ENCODE measurements at regions not wholly inside any gene's neighbourhood (a gene's known extent, or its start where the extent isn't known, plus 50 kb on each side); places are given as distances from the start of the nearest gene placed in this dataset.

- H3K9me3 Mint-ChIP-seq: peaks cover 25 to 30% of the 10 kb centered on the region in 2 donors
- no peak for ATAC-seq
- no peak for DNase-seq (ENCODE audit: low spot score in 2 of 2)
- peaks cover 0 to 6% of the 10 kb centered on the region in 2 donors for H3K36me3 Mint-ChIP-seq
- no peak overlapping the region for H3K27ac Mint-ChIP-seq
Measured at GRCh38 chr12:115507951-115508722, 769.4 kb downstream of the MED13L start.

- DNase-seq (ENCODE audit: low spot score in 2 of 2) (no peak), ATAC-seq (no peak)
- no peak overlapping the region for H3K27ac Mint-ChIP-seq
- peaks cover 24 to 27% of the 10 kb centered on the region in 2 donors for H3K9me3 Mint-ChIP-seq
- H3K36me3 Mint-ChIP-seq: peaks cover 0 to 9% of the 10 kb centered on the region in 2 donors
Measured at GRCh38 chr12:115507560-115507889, 770.0 kb downstream of the MED13L start.

- peaks cover 0 to 10% of the 10 kb centered on the region in 2 donors for H3K36me3 Mint-ChIP-seq
- no peak for DNase-seq (ENCODE audit: low spot score in 2 of 2)
- no peak overlapping the region for H3K27ac Mint-ChIP-seq
- ATAC-seq: no peak
- peaks cover 29 to 30% of the 10 kb centered on the region in 2 donors for H3K9me3 Mint-ChIP-seq
Measured at GRCh38 chr12:115506822-115507559, 770.5 kb downstream of the MED13L start.

GRCh38 chr12:115504306-115505290, 772.9 kb downstream of the MED13L start:
- ATAC-seq (no peak), DNase-seq (ENCODE audit: low spot score in 2 of 2) (no peak)
- Mint-ChIP-seq H3K9me3 (peaks cover 25 to 26% of the 10 kb centered on the region in 2 donors), H3K27ac (no peak overlapping the region), H3K36me3 (peaks cover 0 to 10% of the 10 kb centered on the region in 2 donors)

- ATAC-seq (no peak), DNase-seq (ENCODE audit: low spot score in 2 of 2) (no peak)
- H3K36me3 Mint-ChIP-seq: peaks cover 0 to 10% of the 10 kb centered on the region in 2 donors
- no peak overlapping the region for H3K27ac Mint-ChIP-seq
- peaks cover 17 to 21% of the 10 kb centered on the region in 2 donors for H3K9me3 Mint-ChIP-seq
Measured at GRCh38 chr12:115500872-115501271, 776.6 kb downstream of the MED13L start.

- ATAC-seq (no peak), DNase-seq (ENCODE audit: low spot score in 2 of 2) (no peak)
- H3K36me3 Mint-ChIP-seq: no peaks in the 10 kb centered on the region
- no peak overlapping the region for H3K27ac Mint-ChIP-seq
- peaks cover 5 to 9% of the 10 kb centered on the region in 2 donors for H3K9me3 Mint-ChIP-seq
Measured at GRCh38 chr12:115495300-115495699, 782.2 kb downstream of the MED13L start.

- H3K9me3 Mint-ChIP-seq: peaks cover 10 to 17% of the 10 kb centered on the region in 2 donors
- DNase-seq (ENCODE audit: low spot score in 2 of 2): no peak
- H3K27ac Mint-ChIP-seq: no peak overlapping the region
- no peak for ATAC-seq
- H3K36me3 Mint-ChIP-seq: no peaks in the 10 kb centered on the region
Measured at GRCh38 chr12:115492553-115492952, 784.9 kb downstream of the MED13L start.

- no peaks in the 10 kb centered on the region for H3K36me3 Mint-ChIP-seq
- no peak for ATAC-seq
- H3K9me3 Mint-ChIP-seq: peaks cover 10 to 19% of the 10 kb centered on the region in 2 donors
- DNase-seq (ENCODE audit: low spot score in 2 of 2): no peak
- H3K27ac Mint-ChIP-seq: no peak overlapping the region
Measured at GRCh38 chr12:115491511-115492250, 785.8 kb downstream of the MED13L start.

GRCh38 chr12:115489253-115489652, 788.2 kb downstream of the MED13L start:
- DNase-seq (ENCODE audit: low spot score in 2 of 2) (no peak), ATAC-seq (no peak)
- H3K36me3 Mint-ChIP-seq: peaks cover 0 to 6% of the 10 kb centered on the region in 2 donors
- H3K9me3 Mint-ChIP-seq: peaks cover 5 to 32% of the 10 kb centered on the region in 2 donors
- H3K27ac Mint-ChIP-seq: no peak overlapping the region

- peaks cover 0 to 6% of the 10 kb centered on the region in 2 donors for H3K36me3 Mint-ChIP-seq
- DNase-seq (ENCODE audit: low spot score in 2 of 2) (no peak), ATAC-seq (no peak)
- H3K9me3 Mint-ChIP-seq: peaks cover 5 to 26% of the 10 kb centered on the region in 2 donors
- H3K27ac Mint-ChIP-seq: no peak overlapping the region
Measured at GRCh38 chr12:115485967-115486366, 791.5 kb downstream of the MED13L start.

- H3K9me3 Mint-ChIP-seq: peaks cover 9 to 26% of the 10 kb centered on the region in 2 donors
- H3K36me3 Mint-ChIP-seq: peaks cover 0 to 6% of the 10 kb centered on the region in 2 donors
- H3K27ac Mint-ChIP-seq: no peak overlapping the region
- ATAC-seq (no peak), DNase-seq (ENCODE audit: low spot score in 2 of 2) (no peak)
Measured at GRCh38 chr12:115485503-115485902, 792.0 kb downstream of the MED13L start.

- ATAC-seq: no peak
- Mint-ChIP-seq H3K9me3 (peaks cover 5 to 22% of the 10 kb centered on the region in 2 donors), H3K27ac (no peak overlapping the region), H3K36me3 (peaks cover 0 to 6% of the 10 kb centered on the region in 2 donors)
- DNase-seq (ENCODE audit: low spot score in 2 of 2): no peak
Measured at GRCh38 chr12:115482943-115483342, 794.5 kb downstream of the MED13L start.

- no peak for ATAC-seq
- DNase-seq (ENCODE audit: low spot score in 2 of 2): no peak
- H3K27ac Mint-ChIP-seq: no peak overlapping the region
- peaks cover 0 to 6% of the 10 kb centered on the region in 2 donors for H3K36me3 Mint-ChIP-seq
- H3K9me3 Mint-ChIP-seq: peaks cover 5 to 15% of the 10 kb centered on the region in 2 donors
Measured at GRCh38 chr12:115481141-115481540, 796.4 kb downstream of the MED13L start.

GRCh38 chr12:115478505-115478904, 794.5 kb upstream of the TBX3 start:
- peaks cover 0 to 5% of the 10 kb centered on the region in 2 donors for H3K9me3 Mint-ChIP-seq
- no peak for DNase-seq (ENCODE audit: low spot score in 2 of 2)
- no peak for ATAC-seq
- no peaks in the 10 kb centered on the region for H3K36me3 Mint-ChIP-seq
- no peak overlapping the region for H3K27ac Mint-ChIP-seq

GRCh38 chr12:115474539-115475353, 790.8 kb upstream of the TBX3 start:
- H3K9me3 Mint-ChIP-seq: peaks cover 5 to 9% of the 10 kb centered on the region in 2 donors
- no peak overlapping the region for H3K27ac Mint-ChIP-seq
- DNase-seq (ENCODE audit: low spot score in 2 of 2): no peak
- no peak for ATAC-seq
- no peaks in the 10 kb centered on the region for H3K36me3 Mint-ChIP-seq

Measured in activated naive CD4-positive, alpha-beta T cell treated with anti-CD3 and anti-CD28 coated beads, Interleukin-2, amount 50 U/mL, for 72 hours (primary cell).